Activated CD8-positive, alpha-beta memory T cell treated with anti-CD3 and anti-CD28 coated beads for 1 hour (primary cell): ENCODE measurements at regions not wholly inside any gene's neighbourhood (a gene's known extent, or its start where the extent isn't known, plus 50 kb on each side); places are given as distances from the start of the nearest gene placed in this dataset.

Experiments
- DNase-seq, 2 donors: peaks; one replicate each; pipeline ENCODE4 v3.0.0-alpha.2; 2020; ENCODE audit warnings: low read depth in 1 of 2; ENCODE audit errors: extremely low read depth in 1 of 2

DNA sequence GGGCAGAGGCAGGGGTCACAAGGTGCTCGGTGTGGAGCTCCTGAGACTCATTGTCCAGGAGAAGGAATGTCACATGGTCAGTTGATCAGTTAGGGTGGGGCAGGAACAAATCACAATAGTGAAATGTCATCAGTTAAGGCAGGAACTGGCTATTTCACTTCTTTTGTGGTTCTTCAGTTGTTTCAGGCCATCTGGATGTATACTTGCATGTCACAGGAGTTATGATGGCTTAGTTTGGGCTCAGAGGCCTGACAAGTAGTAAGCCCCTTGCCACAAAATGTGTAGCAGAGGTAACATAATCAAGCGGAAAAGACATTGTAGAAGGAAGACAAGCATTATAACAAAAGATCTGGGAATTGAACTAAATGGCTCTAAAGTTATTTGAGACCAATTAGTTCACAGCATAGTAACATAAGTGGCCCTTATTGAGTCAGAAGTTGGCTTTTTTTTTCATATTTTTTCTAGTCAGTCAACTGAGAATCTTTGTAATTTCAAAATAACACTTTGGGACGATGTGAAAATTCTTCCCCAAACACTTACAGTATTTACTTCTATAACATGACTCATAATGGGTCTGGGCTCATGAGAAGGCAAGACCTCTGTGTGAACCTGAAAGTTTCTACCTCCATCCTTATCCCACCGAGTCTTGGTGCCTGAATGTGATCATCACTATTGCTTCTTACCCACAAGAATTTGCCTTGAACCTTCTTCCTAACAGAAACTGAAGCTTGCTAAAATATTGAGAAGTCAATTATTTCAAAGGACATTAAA is 137.0 kb upstream of the DPT start:
- no peak for DNase-seq

DNA sequence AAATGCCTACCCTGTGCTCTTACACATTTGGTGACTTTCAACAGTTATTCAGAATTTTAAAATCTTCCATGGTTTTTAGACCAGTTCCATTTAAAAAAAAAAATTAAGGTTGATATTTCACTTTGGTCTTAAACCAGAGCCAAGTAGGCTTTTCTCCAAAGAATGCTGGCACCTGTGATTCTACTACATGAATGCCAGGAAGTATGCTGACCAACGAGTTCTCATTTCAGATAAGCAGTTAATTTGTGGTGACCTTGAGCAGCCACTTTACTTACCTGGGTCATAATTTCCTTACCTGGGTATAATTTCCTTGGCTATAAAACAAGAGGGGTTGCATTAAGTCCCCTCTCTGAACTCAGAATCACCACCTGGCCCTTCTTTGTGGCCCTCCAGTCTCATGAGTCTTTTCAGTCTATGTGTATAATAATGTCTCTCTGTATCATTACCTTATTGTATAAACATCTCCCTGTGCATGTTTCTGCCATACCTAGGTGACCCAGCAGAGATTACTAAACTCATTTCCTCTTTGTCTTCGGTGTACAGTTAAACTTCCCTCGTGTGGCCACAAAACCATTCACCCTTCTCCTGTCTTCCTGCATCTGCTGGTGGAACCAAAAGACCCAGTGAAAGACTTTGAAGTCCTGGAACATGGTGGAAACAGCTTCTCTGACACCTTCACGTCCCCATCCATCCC is 139.1 kb upstream of the DPT start:
- no peak for DNase-seq

DNA sequence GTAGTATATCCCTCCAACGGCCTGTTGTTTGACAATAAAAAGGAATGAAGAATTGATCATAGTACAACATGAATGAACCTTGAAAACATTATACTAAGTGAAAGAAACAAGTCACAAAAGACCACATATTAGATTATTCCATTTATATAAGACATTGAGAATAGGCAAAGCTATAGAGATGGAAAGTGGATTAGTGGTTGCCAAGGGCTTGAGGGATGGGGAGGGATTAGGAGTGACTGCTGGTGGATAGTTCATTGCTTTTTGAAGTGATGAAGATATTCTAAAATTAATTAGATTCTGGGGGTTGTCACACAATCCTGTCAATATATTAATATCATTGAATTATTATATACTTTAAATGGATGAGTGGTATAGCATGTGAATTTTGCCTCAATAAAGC is 142.5 kb upstream of the DPT start:
- no peak for DNase-seq

DNA sequence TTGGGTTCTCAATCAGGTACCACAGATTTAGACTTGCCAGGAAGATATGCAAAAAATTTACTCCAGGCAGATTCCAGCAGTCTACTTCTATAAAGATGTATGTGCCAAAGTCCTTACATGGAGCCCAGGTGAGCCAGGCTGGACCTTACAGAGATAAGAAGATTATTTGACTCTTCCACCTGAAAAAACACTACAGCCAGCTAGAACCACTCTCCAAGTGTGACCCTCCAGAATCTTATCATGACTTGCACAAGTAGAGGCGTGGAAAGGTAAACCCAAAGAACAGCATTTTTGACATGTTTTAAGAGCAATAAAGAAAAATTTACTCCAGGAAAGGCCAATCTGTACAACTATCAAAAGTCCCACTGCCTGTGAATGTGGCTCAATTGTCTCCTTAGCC is 146.8 kb upstream of the DPT start:
- DNase-seq: no peak

DNA sequence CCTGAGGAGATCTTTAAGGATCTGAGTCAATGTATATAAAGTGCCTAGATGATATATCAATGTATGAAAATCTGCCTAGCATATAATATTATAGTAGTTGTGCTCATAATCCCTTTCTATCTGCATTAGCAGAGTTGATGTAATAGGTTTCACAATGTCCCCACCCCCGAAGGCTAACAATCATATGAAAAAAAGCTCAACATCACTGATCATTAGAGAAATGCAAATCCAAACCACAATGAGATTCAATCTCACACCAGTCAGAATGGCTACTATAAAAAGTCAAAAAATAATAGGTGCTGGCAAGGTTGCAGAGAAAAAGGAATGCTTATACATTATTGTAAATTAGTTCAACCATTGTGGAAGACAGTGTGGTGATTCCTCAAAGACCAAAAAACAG is 147.8 kb upstream of the DPT start:
- DNase-seq: no peak

DNA sequence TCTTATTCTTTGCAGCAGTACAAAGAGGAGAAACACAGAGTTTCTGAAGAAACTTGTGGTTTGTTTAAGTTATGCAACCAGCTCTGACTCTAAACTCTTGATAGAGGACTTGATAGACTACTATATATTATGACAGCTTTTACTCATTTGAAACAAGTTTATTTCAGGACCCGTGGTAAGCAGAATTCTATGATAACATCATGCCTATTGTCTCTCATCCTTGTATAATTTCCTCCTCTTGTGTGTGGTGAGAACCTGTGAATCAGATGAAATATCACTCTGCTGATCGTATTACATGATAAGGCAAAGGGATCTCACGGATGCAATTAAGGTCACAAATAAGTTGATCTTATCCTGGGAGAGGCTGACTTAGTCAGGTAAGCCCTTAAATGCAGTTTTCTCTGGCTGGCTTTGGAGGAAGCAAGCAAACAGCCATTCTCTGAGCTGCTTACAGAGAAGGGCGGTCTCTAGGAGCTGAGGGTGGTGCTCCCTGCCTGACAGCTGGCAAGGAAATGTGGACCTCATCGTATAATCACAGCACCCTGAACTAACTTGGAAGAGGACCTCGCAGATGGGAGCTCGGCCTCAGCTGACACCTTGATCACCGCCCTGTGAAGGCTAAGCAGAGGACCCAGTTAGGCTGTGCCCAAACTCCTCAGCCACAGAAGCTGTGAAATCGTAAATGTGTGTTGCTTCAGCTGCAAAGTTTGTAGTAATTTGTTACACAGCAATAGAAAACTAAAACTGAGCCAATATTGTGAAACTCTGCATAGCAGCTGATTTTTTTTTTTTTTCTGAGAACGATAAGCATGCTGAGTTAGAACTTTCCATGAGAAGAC is 151.1 kb upstream of the DPT start:
- no peak for DNase-seq

DNA sequence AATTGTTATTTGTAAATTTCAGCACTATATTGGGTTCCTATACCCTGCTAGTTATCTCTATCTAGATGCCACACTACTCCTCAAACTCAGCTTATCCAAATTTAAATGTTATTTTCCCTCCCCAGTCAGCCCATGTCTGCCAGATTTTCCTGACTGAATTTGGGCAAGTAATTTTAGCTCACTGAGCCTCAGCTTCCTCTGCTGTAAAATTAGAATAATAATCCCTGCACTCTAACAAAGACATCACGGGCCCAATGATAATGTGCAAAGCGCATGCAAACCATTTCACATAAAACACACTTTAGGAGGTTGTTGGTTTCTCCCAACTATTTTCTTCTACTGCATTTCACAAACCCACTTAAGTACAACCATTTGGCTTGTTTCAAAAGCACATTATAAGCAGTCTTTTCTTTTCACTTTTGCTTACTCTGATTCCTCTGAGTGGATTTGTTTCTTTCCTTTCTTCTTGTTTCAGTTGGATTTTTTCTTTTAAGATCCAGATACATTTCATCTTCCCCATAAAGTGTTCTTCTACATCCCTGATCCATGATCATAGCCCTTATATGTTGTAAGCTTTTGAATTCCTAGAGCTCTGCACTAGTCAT is 152.8 kb upstream of the DPT start:
- no peak for DNase-seq

DNA sequence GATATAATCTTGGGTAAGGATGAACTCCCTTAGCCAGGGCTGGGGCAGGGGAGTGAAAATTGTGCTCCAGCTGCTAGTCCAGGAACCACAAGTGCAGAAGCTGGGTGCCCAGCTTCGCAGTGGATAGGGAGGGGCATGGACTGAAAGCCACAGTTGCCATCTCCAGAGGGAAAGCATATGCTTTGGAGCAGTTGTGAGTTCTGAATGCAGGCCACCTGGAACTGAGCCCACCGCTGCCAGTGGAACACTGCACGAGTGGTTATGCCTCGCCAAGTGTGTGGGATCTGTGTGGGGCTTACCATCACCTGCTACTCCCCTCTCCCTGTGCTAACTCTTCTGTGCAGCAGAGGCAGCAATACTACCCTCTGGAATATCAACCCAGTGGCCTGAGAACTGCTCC is 158.4 kb upstream of the DPT start:
- DNase-seq: no peak

DNA sequence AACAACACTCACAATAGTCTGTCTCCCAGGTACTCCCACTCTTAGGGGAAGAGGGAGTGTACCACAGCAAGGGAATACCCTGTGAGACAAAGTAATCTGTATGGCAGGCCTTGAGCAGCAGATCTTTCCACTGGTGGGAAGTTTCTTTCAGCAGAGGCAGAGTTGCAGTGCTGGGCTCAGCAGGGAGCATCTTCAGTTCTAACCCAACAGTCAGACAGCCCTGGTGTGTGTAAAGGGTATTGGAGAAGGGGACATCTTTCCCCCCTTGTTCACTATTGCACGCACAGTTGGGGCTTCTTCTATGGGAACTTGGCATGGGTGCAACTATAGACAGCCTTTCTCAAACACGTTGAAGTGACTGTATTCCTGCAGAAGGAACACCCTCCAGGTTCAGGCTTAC is 159.4 kb upstream of the DPT start:
- no peak for DNase-seq

DNA sequence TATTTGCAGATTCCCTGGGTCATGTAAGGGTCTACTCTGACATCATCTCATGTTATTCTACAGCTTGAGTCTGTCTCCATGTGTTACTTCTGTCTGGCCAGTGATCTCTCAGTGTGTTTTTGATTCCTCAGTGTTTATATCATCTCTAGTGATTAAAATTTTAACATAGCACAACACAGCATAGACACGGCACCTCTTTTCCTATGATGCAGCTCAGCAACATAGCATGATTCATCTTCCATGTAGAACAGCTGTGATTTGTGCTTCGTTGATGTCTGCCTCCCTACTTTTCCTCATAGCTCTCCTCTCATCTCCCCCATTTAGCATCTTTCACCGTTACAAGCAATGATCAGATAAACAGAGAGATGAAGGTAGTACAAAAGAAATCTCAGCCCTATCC is 163.9 kb upstream of the DPT start:
- DNase-seq: no peak

DNA sequence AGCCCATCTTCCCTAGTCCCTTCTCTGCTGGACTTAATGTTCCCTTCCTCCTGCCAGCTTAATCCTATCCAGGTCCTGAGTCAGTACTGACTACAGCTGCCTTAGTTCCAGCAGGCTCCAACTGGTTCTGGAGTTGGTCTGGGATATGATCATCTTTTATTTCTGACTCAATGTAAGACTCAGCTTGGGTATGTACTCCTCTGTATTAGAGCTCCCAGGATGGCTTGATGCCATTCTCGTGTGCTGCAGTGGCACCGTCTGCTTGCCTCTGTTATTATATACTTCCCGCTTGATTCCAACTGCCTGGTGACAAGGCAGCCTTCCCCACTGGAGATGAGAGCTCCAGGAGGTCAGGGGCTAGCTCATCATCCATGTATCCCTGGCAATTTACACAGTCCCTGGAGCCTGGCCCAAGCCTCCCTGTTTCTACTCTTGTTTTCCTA is 164.4 kb upstream of the DPT start:
- no peak for DNase-seq

DNA sequence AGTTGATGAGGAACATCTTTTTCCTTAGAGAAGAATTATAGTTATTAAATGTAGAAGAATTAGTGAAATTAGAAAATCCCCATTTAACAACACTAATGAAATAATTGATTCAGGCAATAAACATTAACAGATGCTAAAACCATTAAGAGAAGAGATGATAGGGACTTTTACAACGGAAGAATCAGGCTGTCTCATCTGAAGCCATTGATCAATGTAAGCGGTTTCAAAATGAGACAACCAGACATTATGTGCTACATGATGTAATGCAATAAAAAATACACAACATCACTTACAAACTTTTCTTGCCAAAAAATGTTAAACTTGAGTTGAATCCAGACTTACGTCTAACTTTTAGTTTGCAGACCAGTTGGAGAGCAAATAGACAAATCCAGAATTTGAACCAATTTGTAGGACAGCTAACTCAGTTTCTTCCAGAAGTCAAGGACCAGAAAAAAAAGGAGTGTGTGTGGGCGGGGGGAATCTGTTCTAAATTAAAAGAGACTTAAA is 165.4 kb upstream of the DPT start:
- DNase-seq: no peak

DNA sequence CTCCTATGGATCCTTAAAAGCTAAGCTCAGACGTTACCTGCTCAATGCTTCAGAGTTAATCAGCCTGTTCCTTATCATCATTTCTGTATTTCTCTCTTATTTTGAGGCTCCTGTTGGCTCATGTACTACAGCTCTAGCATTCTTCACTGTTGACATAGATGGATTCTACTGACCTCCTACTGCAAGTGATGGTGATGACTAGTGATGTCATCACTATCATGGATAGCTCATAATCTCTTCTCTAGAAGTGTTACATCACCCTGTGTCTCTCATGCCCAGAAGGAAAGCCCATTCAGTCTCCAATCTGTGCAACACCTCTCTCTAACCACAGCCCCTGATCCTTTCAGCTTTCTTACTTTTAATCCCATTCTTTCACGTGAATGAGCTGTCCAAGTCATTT is 168.2 kb upstream of the DPT start:
- DNase-seq: no peak

DNA sequence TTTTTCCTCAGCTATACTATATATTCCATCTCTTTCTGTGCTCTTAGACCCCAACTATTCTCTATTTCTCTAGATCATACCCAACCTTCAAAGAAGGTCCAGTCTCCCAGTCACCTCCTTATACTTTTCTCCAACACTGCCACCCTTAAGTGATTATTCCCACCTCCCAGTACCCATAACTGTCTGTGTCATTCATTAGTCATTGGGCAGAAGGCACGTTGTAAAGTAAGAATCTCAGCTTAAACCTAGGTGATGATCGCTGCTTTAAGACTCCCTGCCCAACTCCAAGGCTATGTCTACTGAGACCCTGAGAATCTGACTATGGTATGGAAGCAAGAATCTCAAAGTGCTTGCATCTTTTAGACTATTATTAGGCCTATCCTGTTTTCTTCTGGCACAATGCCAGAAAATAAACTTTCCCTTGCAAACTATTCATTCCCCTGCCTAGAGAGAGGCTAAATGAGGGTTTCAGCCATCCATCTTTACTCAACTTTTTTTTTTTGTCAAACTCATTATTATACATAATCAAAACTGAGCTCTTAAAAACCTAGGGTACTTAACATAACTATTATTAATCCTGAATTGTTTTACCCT is 174.3 kb upstream of the DPT start:
- no peak for DNase-seq

DNA sequence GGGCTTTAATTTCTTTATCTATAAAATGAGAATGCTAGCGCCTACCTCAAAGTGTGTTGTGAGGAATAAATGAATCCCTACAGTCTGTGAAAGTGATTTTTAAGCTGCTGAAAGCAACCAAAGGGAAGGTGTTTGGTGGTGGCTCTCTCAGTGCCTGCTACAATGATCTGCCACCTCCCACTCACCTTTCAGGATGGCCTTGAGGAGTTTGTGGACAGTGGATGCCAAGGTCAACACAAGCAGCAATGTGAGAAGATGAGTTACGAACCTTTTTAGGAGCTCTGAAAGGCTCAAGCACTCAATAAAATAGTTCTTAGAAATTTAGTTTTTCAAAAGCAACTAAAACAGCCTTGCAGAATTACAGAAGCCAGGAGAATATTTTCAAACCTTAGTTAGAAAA is 176.6 kb upstream of the DPT start:
- no peak for DNase-seq

DNA sequence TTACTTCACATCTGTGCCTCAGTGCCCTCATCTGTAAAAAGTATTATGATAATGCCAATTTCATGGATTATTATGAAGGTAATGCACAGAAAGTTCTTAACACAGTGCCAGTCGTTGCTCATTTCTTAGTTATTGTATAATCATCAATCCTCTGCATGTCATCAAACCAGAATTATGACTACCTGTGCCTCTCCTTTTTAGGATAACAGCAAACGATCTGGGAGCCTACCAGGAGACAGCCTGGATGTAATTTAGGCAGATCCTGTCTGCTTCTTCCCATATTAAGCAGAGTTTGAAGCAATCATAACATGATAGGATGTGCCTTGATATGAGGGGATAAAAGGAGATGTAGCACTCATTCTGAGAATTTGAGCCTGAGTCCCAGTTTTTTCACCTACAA is 177.4 kb upstream of the DPT start:
- no peak for DNase-seq

DNA sequence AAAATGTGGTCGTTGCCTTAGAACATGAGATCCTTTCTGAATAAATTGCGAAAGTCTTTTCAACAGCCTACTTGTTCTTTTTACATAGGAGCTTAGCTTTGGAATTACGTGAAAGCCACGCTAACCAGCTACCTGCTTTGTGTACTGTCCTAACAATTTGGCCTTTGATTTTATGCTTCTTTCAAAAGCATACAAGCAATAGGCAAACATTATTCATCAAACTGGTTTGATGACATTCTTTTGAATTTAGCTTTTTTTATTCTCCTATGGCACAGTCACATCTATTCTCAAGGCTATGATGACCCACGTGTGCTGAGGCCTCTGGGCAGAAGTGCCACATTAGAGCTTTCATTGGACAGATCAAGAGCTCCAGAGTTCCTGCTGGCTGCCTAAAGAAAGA is 178.0 kb upstream of the DPT start:
- DNase-seq: no peak

DNA sequence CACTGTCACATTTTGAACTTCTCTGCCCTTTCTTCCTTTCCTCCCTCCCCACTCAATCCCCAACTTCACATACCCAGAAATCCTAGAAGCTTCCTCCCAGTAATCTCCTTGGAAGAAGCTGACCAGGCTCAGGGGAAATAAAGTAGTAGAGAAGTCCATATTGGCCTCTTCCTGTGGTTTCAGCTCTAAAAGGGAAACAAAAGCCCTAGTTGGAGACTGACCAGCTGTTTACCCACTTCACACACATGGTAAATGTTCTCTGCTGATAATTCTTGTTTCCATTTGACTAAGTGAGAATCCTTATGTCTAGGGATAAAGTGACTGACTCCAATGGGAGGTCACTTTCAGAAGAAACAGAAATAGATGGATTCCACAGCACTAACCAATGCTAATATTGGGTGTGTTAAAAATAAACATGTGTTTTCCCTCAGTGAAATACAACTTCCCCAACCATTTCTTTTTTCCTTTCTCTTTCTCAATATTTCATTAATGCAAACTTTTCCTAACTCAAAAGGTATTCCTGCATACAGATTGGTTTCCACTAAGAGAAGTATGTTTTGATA is 178.9 kb upstream of the DPT start:
- no peak for DNase-seq

DNA sequence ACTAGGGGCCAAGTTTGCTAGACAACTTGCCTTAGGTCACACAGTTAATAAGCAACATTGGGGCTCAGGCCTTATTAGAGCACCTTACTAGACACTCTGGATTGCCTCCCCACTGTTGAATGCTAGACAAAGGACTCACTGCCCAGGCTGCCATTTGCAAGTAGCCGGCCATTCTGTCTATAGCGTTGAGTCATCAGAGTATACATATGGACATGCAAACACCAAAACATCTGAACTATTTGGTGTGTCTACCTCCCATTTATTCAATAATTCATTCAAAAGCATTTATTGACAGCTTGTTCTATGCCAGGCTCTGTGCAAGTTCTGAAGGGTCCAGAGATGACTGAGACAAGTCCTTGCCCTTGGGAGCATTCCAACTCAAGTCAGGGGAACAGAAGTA is 181.4 kb upstream of the DPT start:
- no peak for DNase-seq

DNA sequence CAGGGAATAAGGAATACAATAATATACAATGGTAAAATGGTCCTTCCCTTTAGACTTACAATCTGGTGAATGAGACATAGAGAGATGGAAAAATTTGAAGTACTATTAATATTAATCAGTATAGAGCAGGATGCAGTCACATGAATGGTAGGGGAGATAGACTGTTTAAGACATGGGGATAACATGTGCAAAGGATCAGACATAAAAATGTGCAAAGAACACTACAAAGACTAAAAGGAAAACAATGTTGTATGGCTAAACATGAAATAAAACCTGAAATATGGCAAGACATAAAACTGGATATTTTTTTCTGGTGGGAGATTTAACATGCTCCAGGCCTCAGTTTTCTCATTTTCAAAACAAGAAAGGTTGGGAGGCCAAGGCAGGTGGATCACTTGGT is 182.4 kb upstream of the DPT start:
- DNase-seq: no peak
